Prostate gland (tissue), 2 donors: ENCODE measurements at regions not wholly inside any gene's neighbourhood (a gene's known extent, or its start where the extent isn't known, plus 50 kb on each side); places are given as distances from the start of the nearest gene placed in this dataset.

Experiments used
- DNase-seq: peaks from one replicate; pipeline ENCODE4 v3.0.0-alpha.2; 2019; ENCODE audit warnings: low spot score
- H3K27ac ChIP-seq, 2 donors: fragments of 200-600 bp; sonication (generic); 2 replicates each; pipeline ENCODE4 v1.5.1; 2017 to 2019
- H3K27me3 ChIP-seq: fragments of 200-600 bp; sonication (generic); replicated peaks from 2 replicates; pipeline ENCODE4 v1.5.1; 2019; ENCODE audit not compliant: insufficient read depth
- H3K36me3 ChIP-seq, 2 donors: fragments of 200-600 bp; sonication (generic); 1 replicate in 1 of 2; 2 replicates in 1 of 2; pipeline versions ENCODE4 v1.5.1 to v1.8.1; 2017 to 2019
- H3K4me1 ChIP-seq: fragments of 200-600 bp; sonication (generic); replicated peaks from 2 replicates; pipeline ENCODE4 v1.5.1; 2019
- H3K4me3 ChIP-seq, 2 donors: fragments of 200-600 bp; sonication (generic); 2 replicates each; pipeline ENCODE4 v1.5.1; 2017 to 2019
- H3K9me3 ChIP-seq: fragments of 200-600 bp; sonication (generic); 2 replicates; pipeline ENCODE4 v1.5.1; 2017
- POLR2A ChIP-seq: fragments of 450-650 bp; IDR thresholded peaks from one replicate; pipeline ENCODE4 v1.6.1; 2016; ENCODE audit warnings: antibody characterized with exemption, mild to moderate bottlenecking
- POLR2AphosphoS5 ChIP-seq: sonication (generic); formaldehyde crosslinking; IDR thresholded peaks from one replicate; pipeline ENCODE4 v1.6.1; 2017; ENCODE audit warnings: antibody characterized with exemption
- WGBS: methylation state at CpG from one replicate; pipeline ENCODE4 v1.1.5; 2018; 5-methylcytosine and 5-hydroxymethylcytosine counted together
- intact Hi-C: fragments of 100-400 bp; cut with DNase I; formaldehyde crosslinking; loops from one replicate; pipeline ENCODE4 v1.14.2; 2022
- TF ChIP-seq, protein P1 (sequence below), 4 experiments: fragments of 200-600 bp in 2 of 4; fragments of 450-650 bp in 2 of 4; sonication (generic) in 2 of 4; IDR thresholded peaks; 1 replicate in 3 of 4; 2 replicates in 1 of 4; pipeline ENCODE4 v1.5.1; 2016 to 2019; ENCODE audit warnings: antibody characterized with exemption in 4 of 4, mild to moderate bottlenecking in 2 of 4, moderate library complexity in 2 of 4

GRCh38 chr2:236855866-236856847 lies 229.5 kb upstream of the COPS8 start:
- Histone ChIP-seq H3K27me3 (no peaks in the 10 kb centered on the region), H3K4me3 (no peak overlapping the region), H3K4me1 (no peaks in the 10 kb centered on the region), H3K9me3 (no peaks in the 10 kb centered on the region), H3K27ac (no peak overlapping the region), H3K36me3 (no peaks in the 10 kb centered on the region)
- 68% methylated on average over 22 of the region's 22 CpGs for WGBS
- TF ChIP-seq POLR2AphosphoS5, result no peak
- TF ChIP-seq, protein P1, sequence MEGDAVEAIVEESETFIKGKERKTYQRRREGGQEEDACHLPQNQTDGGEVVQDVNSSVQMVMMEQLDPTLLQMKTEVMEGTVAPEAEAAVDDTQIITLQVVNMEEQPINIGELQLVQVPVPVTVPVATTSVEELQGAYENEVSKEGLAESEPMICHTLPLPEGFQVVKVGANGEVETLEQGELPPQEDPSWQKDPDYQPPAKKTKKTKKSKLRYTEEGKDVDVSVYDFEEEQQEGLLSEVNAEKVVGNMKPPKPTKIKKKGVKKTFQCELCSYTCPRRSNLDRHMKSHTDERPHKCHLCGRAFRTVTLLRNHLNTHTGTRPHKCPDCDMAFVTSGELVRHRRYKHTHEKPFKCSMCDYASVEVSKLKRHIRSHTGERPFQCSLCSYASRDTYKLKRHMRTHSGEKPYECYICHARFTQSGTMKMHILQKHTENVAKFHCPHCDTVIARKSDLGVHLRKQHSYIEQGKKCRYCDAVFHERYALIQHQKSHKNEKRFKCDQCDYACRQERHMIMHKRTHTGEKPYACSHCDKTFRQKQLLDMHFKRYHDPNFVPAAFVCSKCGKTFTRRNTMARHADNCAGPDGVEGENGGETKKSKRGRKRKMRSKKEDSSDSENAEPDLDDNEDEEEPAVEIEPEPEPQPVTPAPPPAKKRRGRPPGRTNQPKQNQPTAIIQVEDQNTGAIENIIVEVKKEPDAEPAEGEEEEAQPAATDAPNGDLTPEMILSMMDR (IDR thresholded peaks at IDR 0.05), result no peak
- TF ChIP-seq POLR2A, result no peak
- intact Hi-C loops, result no loop called here
- no peak for DNase-seq

GRCh38 chr2:236856848-236857235 lies 228.8 kb upstream of the COPS8 start:
- TF ChIP-seq POLR2A (no peak), POLR2AphosphoS5 (no peak)
- TF ChIP-seq, protein P1 (IDR thresholded peaks at IDR 0.05), result no peak
- no peak for DNase-seq
- Histone ChIP-seq H3K4me3 (no peak overlapping the region), H3K27me3 (no peaks in the 10 kb centered on the region), H3K4me1 (no peaks in the 10 kb centered on the region), H3K36me3 (no peaks in the 10 kb centered on the region), H3K9me3 (no peaks in the 10 kb centered on the region), H3K27ac (no peak overlapping the region)
- intact Hi-C loops, result no loop called here
- WGBS, result 71% methylated on average over 3 of the region's 3 CpGs

DNA sequence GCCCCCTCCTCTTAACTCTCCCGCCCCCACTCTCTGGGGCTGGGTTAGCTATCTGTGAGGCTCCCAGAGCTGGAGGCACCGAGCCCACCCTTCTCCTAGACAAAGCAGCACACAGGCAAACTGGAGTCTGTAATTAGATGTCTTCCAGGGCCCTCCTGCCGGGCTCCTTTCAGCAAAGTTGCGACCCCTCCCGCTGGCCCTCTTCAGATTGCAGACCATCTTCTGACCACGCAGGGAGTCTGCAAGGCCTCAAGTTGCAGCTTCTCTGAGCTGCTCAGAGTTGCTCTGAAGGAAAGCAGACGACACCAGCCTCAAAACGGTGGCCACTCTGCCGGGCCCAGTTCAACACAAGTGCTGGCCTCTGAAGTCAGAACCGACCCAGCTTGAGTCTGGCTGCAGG lies 228.4 kb upstream of the COPS8 start:
- Histone ChIP-seq H3K4me1 (no peaks in the 10 kb centered on the region), H3K36me3 (no peaks in the 10 kb centered on the region), H3K27me3 (no peaks in the 10 kb centered on the region), H3K27ac (no peak overlapping the region), H3K4me3 (no peak overlapping the region), H3K9me3 (no peaks in the 10 kb centered on the region)
- no peak for DNase-seq
- intact Hi-C loops, result no loop called here
- 86% methylated on average over 10 of the region's 10 CpGs for WGBS
- TF ChIP-seq, protein P1 (IDR thresholded peaks at IDR 0.05), result no peak
- TF ChIP-seq POLR2A (no peak), POLR2AphosphoS5 (no peak)

DNA sequence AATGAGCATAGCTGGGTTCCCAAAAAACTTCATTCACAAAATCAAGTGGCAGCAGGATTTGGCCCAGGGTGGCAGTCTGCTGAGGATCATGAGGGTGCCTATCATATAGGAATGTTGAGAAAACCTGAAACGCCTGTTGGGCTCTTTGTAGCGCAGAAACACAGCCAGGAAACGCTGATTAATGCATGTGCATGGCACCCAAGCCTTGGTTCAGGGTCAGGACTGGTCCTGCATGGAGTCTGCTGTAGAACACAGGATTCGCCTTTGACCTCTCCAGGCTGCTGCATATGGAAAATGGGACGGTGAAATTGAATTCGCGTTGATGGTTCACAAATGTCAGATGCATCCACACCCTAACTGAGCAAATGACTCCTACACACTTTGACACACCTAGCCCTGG lies 227.9 kb upstream of the COPS8 start:
- Histone ChIP-seq H3K27me3 (no peaks in the 10 kb centered on the region), H3K4me3 (no peak overlapping the region), H3K4me1 (no peaks in the 10 kb centered on the region), H3K27ac (no peak overlapping the region), H3K36me3 (no peaks in the 10 kb centered on the region), H3K9me3 (no peaks in the 10 kb centered on the region)
- TF ChIP-seq POLR2AphosphoS5, result no peak
- TF ChIP-seq, protein P1 (IDR thresholded peaks at IDR 0.05), result no peak
- TF ChIP-seq POLR2A, result no peak
- DNase-seq, result no peak
- intact Hi-C loops, result no loop called here
- WGBS, result 93% methylated on average over 7 of the region's 7 CpGs

GRCh38 chr2:236858661-236859060 lies 227.0 kb upstream of the COPS8 start:
- WGBS, result 67% methylated on average over 5 of the region's 5 CpGs
- intact Hi-C loops, result no loop called here
- H3K4me1 ChIP-seq, result no peaks in the 10 kb centered on the region
- TF ChIP-seq POLR2A (no peak), POLR2AphosphoS5 (no peak)
- TF ChIP-seq, protein P1 (IDR thresholded peaks at IDR 0.05), result no peak
- no peaks in the 10 kb centered on the region for H3K36me3 ChIP-seq
- no peak overlapping the region for H3K27ac ChIP-seq
- DNase-seq, result no peak
- H3K4me3 ChIP-seq, result no peak overlapping the region
- H3K9me3 ChIP-seq, result no peaks in the 10 kb centered on the region
- no peaks in the 10 kb centered on the region for H3K27me3 ChIP-seq
